ENCODE measurements at regions not wholly inside any gene's neighbourhood (a gene's known extent, or its start where the extent isn't known, plus 50 kb on each side); places are given as distances from the start of the nearest gene placed in this dataset.

DNA sequence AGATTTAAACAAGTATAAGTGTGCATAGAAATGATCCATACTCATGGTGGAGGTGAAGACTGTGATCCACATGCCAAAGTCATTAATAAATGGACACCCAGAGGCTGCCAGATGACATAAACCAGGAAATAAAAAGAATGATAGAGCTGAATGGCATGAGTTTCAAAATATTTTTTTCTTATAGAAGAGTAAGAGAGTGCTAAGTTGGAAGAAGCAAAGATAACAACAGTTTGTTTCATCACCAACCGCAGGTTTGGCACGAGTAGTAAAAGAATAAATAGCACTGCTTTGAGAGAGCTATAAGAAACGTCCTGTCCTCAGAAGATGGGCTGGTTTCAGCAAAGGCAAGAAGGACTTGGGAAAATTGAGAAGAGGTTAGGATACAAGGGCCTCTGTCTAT is 246.9 kb downstream of the UBE3D start:
- Histone ChIP-seq H3K4me3 (replicated peaks in 1 of 2; ENCODE audit: low read depth in 1 of 2, low read length in 2 of 2) (no peak overlapping the region), H3K36me3 (ENCODE audit: control insufficient read depth in 1 of 2, insufficient read depth in 2 of 2, low read length in 2 of 2) (no peaks in the 10 kb centered on the region), H3K9ac (ENCODE audit: low read length) (no peak overlapping the region), H3K27ac (ENCODE audit: low read depth, low read length) (no peak overlapping the region), H3K79me2 (ENCODE audit: insufficient read depth, low read length) (no peaks in the 10 kb centered on the region), H4K20me1 (ENCODE audit: insufficient read depth) (no peaks in the 10 kb centered on the region), H3K9me3 (ENCODE audit: control insufficient read depth in 1 of 2, insufficient read depth in 1 of 2, low read depth in 1 of 2, low read length in 2 of 2) (no peaks in the 10 kb centered on the region), H3K9me2 (ENCODE audit: insufficient read depth) (no peaks in the 10 kb centered on the region), H3K4me2 (ENCODE audit: low read length) (no peak overlapping the region), H2AFZ (ENCODE audit: low read depth, low read length, poor library complexity, severe bottlenecking) (no peak overlapping the region), H3K4me1 (ENCODE audit: control insufficient read depth in 1 of 2, insufficient read depth in 2 of 2, low read length in 2 of 2) (no peaks in the 10 kb centered on the region), H3K27me3 (ENCODE audit: insufficient read depth, low read length) (no peaks in the 10 kb centered on the region)
- no TSS peak for BruUV-seq (replicated peaks)
- intact Hi-C loops (cut with micrococcal nuclease) = no loop called here
- ATAC-seq = no peak
- ChIA-PET CTCF (interaction anchor here (1.0 kb wide), 1 partner anchor 26 kb away, joined by 3 read pairs; no protein-coding TSS in a partner anchor), RAD21 (ENCODE audit: low non-redundant PET in 1 of 2, low total read pairs in 2 of 2, uncharacterized antibody in 2 of 2, unreplicated experiment in 2 of 2) (no interaction called here), POLR2A (no interaction called here)
- no peak for DNase-seq (ENCODE audit: low read depth, low spot score)
- TF ChIP-seq YY1 (IDR thresholded peaks at IDR 0.05; ENCODE audit: extremely low read depth, insufficient replicate concordance, low read depth, low read length) = no peak
- TF ChIP-seq ZFX (IDR thresholded peaks at IDR 0.05) = no peak
- no peak for TF ChIP-seq SIN3A (IDR thresholded peaks at IDR 0.05; ENCODE audit: low read depth)
- TF ChIP-seq, protein P1, sequence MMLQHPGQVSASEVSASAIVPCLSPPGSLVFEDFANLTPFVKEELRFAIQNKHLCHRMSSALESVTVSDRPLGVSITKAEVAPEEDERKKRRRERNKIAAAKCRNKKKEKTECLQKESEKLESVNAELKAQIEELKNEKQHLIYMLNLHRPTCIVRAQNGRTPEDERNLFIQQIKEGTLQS (IDR thresholded peaks at IDR 0.05) = no peak
- TF ChIP-seq FOSL1 (IDR thresholded peaks at IDR 0.05; ENCODE audit: low read depth) = no peak
- no peak for TF ChIP-seq EZH2phosphoT487 (IDR thresholded peaks at IDR 0.05; ENCODE audit: borderline replicate concordance)
- no peak for TF ChIP-seq EZH2 (IDR thresholded peaks at IDR 0.05)
- TF ChIP-seq, protein P2, sequence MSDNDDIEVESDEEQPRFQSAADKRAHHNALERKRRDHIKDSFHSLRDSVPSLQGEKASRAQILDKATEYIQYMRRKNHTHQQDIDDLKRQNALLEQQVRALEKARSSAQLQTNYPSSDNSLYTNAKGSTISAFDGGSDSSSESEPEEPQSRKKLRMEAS (IDR thresholded peaks at IDR 0.05) = no peak
- TF ChIP-seq SP1 (IDR thresholded peaks at IDR 0.05; ENCODE audit: low read depth) = no peak
- TF ChIP-seq POLR2AphosphoS5 (IDR thresholded peaks at IDR 0.05; ENCODE audit: low read depth, low read length) = no peak
- TF ChIP-seq JUND (IDR thresholded peaks at IDR 0.05) = no peak
- TF ChIP-seq POLR2A (IDR thresholded peaks at IDR 0.05; ENCODE audit: borderline replicate concordance, extremely low read depth, insufficient read depth, insufficient read length) = no peak
- TF ChIP-seq, protein P3, sequence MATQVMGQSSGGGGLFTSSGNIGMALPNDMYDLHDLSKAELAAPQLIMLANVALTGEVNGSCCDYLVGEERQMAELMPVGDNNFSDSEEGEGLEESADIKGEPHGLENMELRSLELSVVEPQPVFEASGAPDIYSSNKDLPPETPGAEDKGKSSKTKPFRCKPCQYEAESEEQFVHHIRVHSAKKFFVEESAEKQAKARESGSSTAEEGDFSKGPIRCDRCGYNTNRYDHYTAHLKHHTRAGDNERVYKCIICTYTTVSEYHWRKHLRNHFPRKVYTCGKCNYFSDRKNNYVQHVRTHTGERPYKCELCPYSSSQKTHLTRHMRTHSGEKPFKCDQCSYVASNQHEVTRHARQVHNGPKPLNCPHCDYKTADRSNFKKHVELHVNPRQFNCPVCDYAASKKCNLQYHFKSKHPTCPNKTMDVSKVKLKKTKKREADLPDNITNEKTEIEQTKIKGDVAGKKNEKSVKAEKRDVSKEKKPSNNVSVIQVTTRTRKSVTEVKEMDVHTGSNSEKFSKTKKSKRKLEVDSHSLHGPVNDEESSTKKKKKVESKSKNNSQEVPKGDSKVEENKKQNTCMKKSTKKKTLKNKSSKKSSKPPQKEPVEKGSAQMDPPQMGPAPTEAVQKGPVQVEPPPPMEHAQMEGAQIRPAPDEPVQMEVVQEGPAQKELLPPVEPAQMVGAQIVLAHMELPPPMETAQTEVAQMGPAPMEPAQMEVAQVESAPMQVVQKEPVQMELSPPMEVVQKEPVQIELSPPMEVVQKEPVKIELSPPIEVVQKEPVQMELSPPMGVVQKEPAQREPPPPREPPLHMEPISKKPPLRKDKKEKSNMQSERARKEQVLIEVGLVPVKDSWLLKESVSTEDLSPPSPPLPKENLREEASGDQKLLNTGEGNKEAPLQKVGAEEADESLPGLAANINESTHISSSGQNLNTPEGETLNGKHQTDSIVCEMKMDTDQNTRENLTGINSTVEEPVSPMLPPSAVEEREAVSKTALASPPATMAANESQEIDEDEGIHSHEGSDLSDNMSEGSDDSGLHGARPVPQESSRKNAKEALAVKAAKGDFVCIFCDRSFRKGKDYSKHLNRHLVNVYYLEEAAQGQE (IDR thresholded peaks at IDR 0.05; ENCODE audit: low read depth) = no peak
- no peak for TF ChIP-seq EGR1 (IDR thresholded peaks at IDR 0.05; ENCODE audit: low read depth)
- TF ChIP-seq SRF (IDR thresholded peaks at IDR 0.05; ENCODE audit: low read depth) = no peak
- TF ChIP-seq, protein P4, sequence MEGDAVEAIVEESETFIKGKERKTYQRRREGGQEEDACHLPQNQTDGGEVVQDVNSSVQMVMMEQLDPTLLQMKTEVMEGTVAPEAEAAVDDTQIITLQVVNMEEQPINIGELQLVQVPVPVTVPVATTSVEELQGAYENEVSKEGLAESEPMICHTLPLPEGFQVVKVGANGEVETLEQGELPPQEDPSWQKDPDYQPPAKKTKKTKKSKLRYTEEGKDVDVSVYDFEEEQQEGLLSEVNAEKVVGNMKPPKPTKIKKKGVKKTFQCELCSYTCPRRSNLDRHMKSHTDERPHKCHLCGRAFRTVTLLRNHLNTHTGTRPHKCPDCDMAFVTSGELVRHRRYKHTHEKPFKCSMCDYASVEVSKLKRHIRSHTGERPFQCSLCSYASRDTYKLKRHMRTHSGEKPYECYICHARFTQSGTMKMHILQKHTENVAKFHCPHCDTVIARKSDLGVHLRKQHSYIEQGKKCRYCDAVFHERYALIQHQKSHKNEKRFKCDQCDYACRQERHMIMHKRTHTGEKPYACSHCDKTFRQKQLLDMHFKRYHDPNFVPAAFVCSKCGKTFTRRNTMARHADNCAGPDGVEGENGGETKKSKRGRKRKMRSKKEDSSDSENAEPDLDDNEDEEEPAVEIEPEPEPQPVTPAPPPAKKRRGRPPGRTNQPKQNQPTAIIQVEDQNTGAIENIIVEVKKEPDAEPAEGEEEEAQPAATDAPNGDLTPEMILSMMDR (IDR thresholded peaks at IDR 0.05 in 2 of 3, conservative IDR thresholded peaks at IDR 0.05 in 1 of 3; ENCODE audit: borderline replicate concordance in 1 of 3, insufficient read depth in 1 of 3, low read depth in 2 of 3, low read length in 2 of 3) = no peak
- TF ChIP-seq CEBPB (IDR thresholded peaks at IDR 0.05; ENCODE audit: low read depth) = no peak
- no peak for TF ChIP-seq ELF1 (IDR thresholded peaks at IDR 0.05; ENCODE audit: borderline replicate concordance, low read depth)
